OCI-LY7 (cell line): ENCODE measurements at regions not wholly inside any gene's neighbourhood (a gene's known extent, or its start where the extent isn't known, plus 50 kb on each side); places are given as distances from the start of the nearest gene placed in this dataset.

Experiments used
- EZH2phosphoT487 ChIP-seq: fragments of 200-600 bp; sonication (generic); IDR thresholded peaks from 2 replicates; pipeline ENCODE4 v1.6.1; 2018; ENCODE audit warnings: low read depth, borderline replicate concordance, mild to moderate bottlenecking, mixed run types, antibody characterized with exemption, low read length, moderate library complexity, mixed read lengths
- TF ChIP-seq, protein P1 (sequence below): fragments of 200-600 bp; sonication (generic); conservative IDR thresholded peaks from 2 replicates; pipeline ENCODE4 v1.5.1; 2014; ENCODE audit warnings: mild to moderate bottlenecking, antibody characterized with exemption, low read length, moderate library complexity, mixed read lengths

DNA sequence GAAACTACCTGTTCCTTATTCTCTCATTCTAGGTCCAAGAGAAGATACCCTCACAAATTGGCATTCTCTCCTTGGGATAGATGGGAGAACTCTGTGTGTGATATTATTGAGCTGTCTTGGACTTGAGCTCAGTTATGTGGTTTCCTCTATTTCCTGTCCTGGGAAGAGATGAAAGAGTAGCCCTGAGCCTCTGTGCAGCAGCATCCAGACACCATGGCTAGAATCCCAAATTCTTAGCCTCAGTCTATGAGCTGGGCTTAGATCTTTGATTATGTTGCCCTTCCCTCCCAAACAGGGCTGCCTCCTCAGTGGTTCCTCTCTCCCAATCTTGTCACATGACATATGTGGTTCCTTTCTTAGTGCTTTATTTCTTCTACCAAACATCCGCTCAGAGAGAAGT, 290.7 kb downstream of the SPRY2 start:
- TF ChIP-seq, protein P1, sequence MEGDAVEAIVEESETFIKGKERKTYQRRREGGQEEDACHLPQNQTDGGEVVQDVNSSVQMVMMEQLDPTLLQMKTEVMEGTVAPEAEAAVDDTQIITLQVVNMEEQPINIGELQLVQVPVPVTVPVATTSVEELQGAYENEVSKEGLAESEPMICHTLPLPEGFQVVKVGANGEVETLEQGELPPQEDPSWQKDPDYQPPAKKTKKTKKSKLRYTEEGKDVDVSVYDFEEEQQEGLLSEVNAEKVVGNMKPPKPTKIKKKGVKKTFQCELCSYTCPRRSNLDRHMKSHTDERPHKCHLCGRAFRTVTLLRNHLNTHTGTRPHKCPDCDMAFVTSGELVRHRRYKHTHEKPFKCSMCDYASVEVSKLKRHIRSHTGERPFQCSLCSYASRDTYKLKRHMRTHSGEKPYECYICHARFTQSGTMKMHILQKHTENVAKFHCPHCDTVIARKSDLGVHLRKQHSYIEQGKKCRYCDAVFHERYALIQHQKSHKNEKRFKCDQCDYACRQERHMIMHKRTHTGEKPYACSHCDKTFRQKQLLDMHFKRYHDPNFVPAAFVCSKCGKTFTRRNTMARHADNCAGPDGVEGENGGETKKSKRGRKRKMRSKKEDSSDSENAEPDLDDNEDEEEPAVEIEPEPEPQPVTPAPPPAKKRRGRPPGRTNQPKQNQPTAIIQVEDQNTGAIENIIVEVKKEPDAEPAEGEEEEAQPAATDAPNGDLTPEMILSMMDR: no peak
- TF ChIP-seq EZH2phosphoT487: no peak
